Endometrial microvascular endothelial cells (primary cell): ENCODE measurements at regions not wholly inside any gene's neighbourhood (a gene's known extent, or its start where the extent isn't known, plus 50 kb on each side); places are given as distances from the start of the nearest gene placed in this dataset.

Experiments
- in situ Hi-C: cut with HindIII; loops from 2 replicates; pipeline ENCODE4 v1.10.0; 2017; ENCODE audit warnings: low sequenced_read_pairs, low pct_unique_long_range_greater_than_20kb; ENCODE audit errors: inconsistent ontology term

DNA sequence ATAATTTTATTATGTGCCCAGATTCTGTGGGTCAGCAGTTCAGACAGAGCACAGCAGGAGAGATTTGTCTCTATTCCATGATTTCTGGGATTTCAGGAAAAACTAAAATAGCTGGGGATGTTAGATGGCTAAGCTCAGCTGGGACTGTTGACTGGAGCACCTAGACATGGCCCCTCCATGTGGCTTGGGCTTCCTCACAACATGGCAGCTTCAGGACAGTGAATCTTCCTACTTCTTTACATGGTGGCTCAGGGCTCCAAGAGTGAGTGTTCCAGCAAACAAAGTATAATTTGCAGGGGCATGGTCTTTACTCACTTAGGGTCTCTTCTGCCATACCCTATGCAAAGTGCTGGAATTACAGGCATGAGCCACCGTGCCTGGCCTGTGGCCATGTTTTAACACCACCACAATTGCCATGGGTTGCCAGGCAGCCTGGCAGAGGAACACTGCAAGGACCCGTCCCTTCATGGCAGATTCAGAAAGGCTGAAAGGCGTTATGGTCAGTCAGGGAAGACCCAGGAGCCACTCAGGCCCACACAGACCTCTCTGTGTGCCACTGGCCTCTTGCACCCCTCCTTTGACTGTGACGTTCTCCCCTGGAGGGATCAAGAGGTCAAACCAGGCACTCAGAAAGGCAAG lies 50.8 kb upstream of the ZMIZ1 start:
- in situ Hi-C loops, result no loop called here

DNA sequence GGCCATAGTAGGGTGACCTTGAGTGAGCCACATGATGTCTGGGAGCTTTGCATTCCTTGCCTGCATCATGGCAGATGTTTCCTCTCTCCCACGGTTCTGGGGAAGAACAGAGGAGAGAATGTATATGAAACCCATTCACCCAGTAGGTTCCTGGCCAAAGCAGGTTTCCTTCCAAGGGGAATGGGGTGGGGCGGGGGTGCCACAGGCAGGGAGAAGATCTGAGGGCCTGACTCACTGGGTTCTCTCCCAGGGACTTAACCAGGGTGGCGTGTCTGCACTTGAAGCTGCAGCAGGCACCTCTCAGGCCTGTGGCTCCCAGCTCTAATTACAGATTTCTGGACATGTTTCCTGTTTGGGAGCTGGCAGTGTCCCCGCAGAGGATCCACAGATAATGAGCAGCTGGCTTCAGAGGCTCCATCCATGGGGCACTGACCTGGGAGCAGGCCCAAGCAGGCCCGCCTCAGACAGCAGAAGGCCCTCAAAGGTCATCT lies 50.2 kb upstream of the ZMIZ1 start:
- in situ Hi-C loops, result no loop called here
